PFSK-1 (cell line): ENCODE measurements at regions not wholly inside any gene's neighbourhood (a gene's known extent, or its start where the extent isn't known, plus 50 kb on each side); places are given as distances from the start of the nearest gene placed in this dataset.

ENCODE experiments used
- FOXP2 ChIP-seq: optimal IDR thresholded peaks from 2 replicates; pipeline ENCODE3; 2011; ENCODE audit warnings: borderline replicate concordance, control low read depth, inconsistent platforms; ENCODE audit not compliant: insufficient read depth; ENCODE audit errors: extremely low read length, extremely low read depth
- POLR2AphosphoS5 ChIP-seq: IDR thresholded peaks from 2 replicates; pipeline ENCODE4 v1.6.1; 2012; ENCODE audit warnings: low read depth, mild to moderate bottlenecking, control low read depth, low read length, moderate library complexity
- SIN3A ChIP-seq: IDR thresholded peaks from 2 replicates; pipeline ENCODE4 v1.6.1; 2012; ENCODE audit warnings: mild to moderate bottlenecking, low read length, moderate library complexity, borderline replicate concordance; ENCODE audit not compliant: insufficient read depth
- TAF1 ChIP-seq: IDR thresholded peaks from 2 replicates; pipeline ENCODE4 v1.6.1; 2012; ENCODE audit warnings: low read length, control low read depth, borderline replicate concordance; ENCODE audit not compliant: insufficient read depth
- TF ChIP-seq, protein P1 (sequence below), 2 experiments: IDR thresholded peaks; 2 replicates each; pipeline versions ENCODE4 v1.6.1 to v1.8.0; 2011 to 2012; ENCODE audit warnings: low read depth in 2 of 2, low read length in 2 of 2, control low read depth in 1 of 2, inconsistent platforms in 1 of 2, mild to moderate bottlenecking in 1 of 2, moderate library complexity in 1 of 2; ENCODE audit not compliant: insufficient read depth in 1 of 2

DNA sequence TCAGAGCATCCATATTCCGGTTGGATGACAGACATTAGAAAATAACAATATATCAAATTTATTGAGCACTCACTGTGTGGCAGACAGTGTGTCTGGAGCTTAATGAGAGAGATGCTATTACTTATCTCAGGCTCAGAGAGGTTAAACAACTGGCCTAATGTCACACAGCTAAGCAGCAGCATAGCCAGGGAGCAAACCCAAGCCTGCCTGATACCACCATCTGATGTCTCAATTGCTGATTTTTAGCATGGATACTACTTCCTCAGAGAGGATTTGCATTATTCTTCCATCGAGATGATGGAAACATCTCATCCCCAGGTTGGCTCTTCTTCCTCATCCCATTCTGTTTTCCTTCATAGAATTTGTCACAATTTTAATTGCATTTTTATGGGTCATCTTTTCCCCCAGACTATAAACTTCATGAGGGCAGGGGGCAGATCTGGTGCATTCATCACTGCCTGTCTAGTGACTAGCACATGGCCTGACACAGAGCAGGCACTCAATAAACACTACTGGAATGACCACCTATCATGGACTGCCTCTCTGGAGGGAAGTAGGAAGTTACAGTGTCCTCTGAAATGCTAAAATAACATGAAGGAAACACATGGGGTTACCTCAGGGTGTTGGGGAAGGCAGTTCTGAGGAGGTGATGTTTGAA is 344.8 kb upstream of the CCL2 start:
- no peak for TF ChIP-seq TAF1
- TF ChIP-seq SIN3A: no peak
- no peak for TF ChIP-seq FOXP2
- no peak for TF ChIP-seq POLR2AphosphoS5
- TF ChIP-seq, protein P1, sequence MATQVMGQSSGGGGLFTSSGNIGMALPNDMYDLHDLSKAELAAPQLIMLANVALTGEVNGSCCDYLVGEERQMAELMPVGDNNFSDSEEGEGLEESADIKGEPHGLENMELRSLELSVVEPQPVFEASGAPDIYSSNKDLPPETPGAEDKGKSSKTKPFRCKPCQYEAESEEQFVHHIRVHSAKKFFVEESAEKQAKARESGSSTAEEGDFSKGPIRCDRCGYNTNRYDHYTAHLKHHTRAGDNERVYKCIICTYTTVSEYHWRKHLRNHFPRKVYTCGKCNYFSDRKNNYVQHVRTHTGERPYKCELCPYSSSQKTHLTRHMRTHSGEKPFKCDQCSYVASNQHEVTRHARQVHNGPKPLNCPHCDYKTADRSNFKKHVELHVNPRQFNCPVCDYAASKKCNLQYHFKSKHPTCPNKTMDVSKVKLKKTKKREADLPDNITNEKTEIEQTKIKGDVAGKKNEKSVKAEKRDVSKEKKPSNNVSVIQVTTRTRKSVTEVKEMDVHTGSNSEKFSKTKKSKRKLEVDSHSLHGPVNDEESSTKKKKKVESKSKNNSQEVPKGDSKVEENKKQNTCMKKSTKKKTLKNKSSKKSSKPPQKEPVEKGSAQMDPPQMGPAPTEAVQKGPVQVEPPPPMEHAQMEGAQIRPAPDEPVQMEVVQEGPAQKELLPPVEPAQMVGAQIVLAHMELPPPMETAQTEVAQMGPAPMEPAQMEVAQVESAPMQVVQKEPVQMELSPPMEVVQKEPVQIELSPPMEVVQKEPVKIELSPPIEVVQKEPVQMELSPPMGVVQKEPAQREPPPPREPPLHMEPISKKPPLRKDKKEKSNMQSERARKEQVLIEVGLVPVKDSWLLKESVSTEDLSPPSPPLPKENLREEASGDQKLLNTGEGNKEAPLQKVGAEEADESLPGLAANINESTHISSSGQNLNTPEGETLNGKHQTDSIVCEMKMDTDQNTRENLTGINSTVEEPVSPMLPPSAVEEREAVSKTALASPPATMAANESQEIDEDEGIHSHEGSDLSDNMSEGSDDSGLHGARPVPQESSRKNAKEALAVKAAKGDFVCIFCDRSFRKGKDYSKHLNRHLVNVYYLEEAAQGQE (IDR thresholded peaks at IDR 0.05; ENCODE audit: insufficient read depth in 1 of 2, low read depth in 2 of 2, low read length in 2 of 2): no peak

DNA sequence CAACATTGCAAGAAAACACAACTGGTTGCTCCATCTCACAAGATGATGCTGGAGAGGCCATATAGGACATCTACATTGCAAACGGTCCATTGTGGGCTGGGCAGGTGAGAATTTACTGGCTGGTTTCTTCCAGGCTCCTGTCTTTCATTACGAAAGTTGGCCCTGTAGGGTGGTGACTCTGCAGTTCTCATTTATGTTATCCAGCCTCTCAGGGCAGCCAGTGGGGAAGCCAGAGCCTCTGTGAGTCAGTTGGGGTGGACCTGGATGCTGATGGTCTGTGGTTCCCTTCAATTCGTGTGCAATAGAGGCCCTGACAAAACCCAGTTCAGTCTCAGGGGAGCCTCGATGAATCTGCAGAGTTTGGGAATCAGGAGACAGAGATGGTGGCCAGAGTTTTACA is 341.0 kb upstream of the CCL2 start:
- TF ChIP-seq, protein P1 (IDR thresholded peaks at IDR 0.05; ENCODE audit: insufficient read depth in 1 of 2, low read depth in 2 of 2, low read length in 2 of 2): no peak
- TF ChIP-seq POLR2AphosphoS5 (no peak), TAF1 (no peak), FOXP2 (no peak)

DNA sequence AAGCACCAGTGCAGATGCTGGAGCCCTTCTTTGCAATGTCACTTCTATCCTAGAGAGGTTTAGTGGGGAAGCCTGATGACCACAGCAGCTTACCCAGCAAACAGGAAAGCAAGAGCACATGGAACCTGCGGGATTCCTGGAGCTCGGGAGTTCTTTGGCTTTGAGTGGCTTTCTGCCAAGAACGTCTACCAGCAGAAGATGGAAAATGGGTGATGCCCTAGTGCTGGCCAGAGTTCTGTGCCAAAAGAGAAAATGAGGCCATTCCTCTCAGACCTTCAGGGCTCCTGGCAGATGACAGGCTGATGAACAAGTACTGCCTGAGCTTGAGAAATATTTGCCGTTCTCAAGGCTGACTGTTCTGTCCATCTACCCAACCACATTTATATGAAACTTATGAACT is 332.1 kb upstream of the CCL2 start:
- TF ChIP-seq, protein P1 (IDR thresholded peaks at IDR 0.05; ENCODE audit: insufficient read depth in 1 of 2, low read depth in 2 of 2, low read length in 2 of 2): no peak
- TF ChIP-seq FOXP2 (no peak), TAF1 (no peak), SIN3A (no peak), POLR2AphosphoS5 (no peak)

DNA sequence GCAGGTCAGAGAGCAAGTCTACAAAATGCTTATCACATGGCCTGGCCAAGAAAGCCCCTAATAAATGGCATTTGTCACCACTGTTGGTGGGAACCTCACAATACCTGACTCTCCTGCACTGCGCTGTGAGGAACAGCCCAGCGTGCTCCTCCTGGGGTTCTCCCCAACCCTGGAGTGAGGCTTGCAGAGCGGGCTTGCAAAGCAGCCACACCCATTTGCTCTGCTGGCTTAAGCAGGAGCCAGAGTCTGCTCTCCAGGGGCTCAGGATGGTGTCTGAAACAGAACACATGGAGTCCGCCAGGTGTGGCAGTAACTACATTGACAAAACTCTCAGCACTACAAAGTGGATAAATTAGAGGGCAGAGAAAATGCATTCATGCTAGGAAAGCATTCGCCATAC is 331.0 kb upstream of the CCL2 start:
- TF ChIP-seq FOXP2 (no peak), TAF1 (no peak), POLR2AphosphoS5 (no peak), SIN3A (no peak)
- TF ChIP-seq, protein P1 (IDR thresholded peaks at IDR 0.05; ENCODE audit: insufficient read depth in 1 of 2, low read depth in 2 of 2, low read length in 2 of 2): no peak

DNA sequence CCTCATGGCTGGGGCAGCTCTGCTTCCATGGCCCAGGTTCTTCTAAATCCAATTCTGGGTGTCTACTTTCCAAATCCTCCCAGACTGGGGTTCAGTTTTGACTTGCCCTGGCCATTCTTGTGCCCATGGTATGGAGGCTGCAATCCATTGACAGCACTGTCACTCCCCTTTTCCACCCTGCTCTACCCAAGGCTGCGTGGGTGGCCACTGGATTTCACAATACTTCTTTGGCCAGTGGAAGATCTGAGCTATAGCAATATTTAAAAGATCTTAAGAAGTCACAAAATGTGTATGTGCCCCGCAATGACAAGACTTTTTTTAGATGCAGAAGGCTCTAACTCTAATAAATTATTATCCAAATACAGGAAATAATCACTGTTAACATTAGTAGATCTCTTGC is 329.4 kb upstream of the CCL2 start:
- TF ChIP-seq, protein P1 (IDR thresholded peaks at IDR 0.05; ENCODE audit: insufficient read depth in 1 of 2, low read depth in 2 of 2, low read length in 2 of 2): no peak
- no peak for TF ChIP-seq FOXP2
- TF ChIP-seq TAF1: no peak
- no peak for TF ChIP-seq SIN3A
- no peak for TF ChIP-seq POLR2AphosphoS5
